H54 (cell line): ENCODE measurements at regions not wholly inside any gene's neighbourhood (a gene's known extent, or its start where the extent isn't known, plus 50 kb on each side); places are given as distances from the start of the nearest gene placed in this dataset.

Experiments used
- DNase-seq: peaks from one replicate; pipeline ENCODE4 v3.0.0; 2011; ENCODE audit warnings: low spot score, mixed read lengths; ENCODE audit not compliant: insufficient read length
- FAIRE-seq: peaks from 3 replicates; lab custom pipeline; 2011; peaks lifted over from hg19 to GRCh38; lab: Jason Lieb, UNC
- POLR2A ChIP-seq: IDR thresholded peaks from 2 replicates; pipeline ENCODE4 v1.6.1; 2011; ENCODE audit warnings: low read depth, mild to moderate bottlenecking, low read length

GRCh38 chr2:126568734-126569133 is 87.2 kb upstream of the GYPC start:
- no peak for TF ChIP-seq POLR2A
- no peak for FAIRE-seq
- no peak for DNase-seq

DNA sequence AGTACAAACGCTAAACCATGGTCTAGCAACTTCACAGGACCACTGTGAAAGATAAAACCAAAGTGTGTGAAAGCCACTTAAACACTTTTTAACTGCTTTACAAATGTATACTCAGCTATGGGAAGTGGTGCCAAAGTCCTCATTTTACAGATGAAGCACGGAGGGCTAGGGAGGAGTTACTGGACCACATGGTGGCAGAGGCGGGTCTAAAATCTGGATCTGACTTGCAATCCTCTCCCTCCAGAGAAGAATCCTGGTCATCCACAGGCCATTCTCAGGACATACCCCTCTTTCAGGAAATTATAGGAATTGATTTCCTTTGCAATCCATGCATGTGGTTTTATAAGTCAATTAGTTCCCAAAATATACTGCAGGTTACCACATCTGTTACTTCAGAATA is 84.6 kb upstream of the GYPC start:
- no peak for TF ChIP-seq POLR2A
- DNase-seq (no peak), FAIRE-seq (no peak)

DNA sequence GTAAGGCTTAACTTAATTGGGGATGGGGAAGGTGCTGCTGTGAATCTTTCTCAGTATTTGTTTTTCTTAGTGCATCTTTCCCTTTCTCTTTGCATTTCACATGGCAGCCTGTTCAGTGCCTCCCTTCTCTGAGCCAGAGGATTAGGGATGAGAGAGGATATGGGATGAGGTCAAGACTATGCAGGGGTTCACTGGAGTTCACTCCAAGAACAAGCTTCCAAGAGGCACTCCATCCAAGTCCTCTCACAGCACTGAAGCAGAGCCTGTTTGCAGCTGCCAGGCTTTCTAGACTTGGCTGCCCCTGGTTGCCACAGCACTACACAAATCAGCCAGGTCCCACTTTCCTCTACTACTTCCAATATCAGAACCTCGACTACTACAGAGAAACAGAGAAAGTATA is 80.3 kb upstream of the GYPC start:
- DNase-seq (no peak), FAIRE-seq (no peak)
- no peak for TF ChIP-seq POLR2A

DNA sequence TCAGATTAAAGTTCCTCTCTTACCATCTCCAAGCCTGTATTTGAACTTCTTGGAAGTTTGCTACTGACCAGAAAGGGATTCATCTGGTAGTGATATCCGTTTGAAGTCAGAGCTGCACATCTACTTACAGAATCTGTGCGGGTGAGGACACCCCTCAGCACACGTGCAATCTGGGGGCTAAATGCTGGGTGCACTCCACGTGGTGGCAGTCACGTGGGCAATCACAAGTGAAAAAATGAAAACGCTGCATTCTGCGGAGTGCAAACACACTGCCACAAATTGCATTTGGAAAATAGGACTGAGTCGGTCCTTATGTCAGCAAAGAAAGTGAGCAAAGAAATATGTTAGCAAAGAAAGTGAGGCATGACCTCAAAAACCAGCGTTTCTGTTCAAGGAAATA is 76.1 kb upstream of the GYPC start:
- TF ChIP-seq POLR2A = no peak
- FAIRE-seq (no peak), DNase-seq (no peak)

GRCh38 chr2:126586317-126586716 is 69.6 kb upstream of the GYPC start:
- no peak for DNase-seq
- no peak for FAIRE-seq
- TF ChIP-seq POLR2A = no peak

- FAIRE-seq = no peak
- no peak for TF ChIP-seq POLR2A
- DNase-seq = no peak
These were observed 56.9 kb upstream of the GYPC start for GRCh38 chr2:126599062-126599461.

GRCh38 chr2:126600742-126601141 is 55.2 kb upstream of the GYPC start:
- no peak for TF ChIP-seq POLR2A
- DNase-seq = no peak

DNA sequence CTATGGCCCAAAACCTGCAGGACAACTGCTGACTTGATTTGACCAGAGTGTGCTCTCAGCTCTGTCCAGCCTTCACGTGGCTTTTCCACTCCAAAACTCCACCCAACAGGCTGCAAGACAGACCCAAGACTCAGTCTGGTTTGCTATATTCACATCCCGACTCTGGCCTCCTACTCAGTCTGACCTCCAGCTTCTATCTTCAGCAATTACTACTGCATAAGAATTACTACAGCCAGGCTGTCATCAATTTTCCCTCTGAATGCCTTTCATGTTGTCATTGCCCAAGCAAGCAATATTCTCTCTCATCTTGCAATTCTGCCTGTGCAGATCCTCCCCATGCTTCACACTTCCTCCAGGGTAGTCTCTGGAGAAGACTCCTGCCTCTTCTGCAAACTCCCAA is 53.6 kb upstream of the GYPC start:
- no peak for DNase-seq
- FAIRE-seq = no peak
- no peak for TF ChIP-seq POLR2A

More at GRCh38 chr2:126600742-126601141, 55.2 kb upstream of the GYPC start:
- no peak for FAIRE-seq
